ENCODE measurements at regions not wholly inside any gene's neighbourhood (a gene's known extent, or its start where the extent isn't known, plus 50 kb on each side); places are given as distances from the start of the nearest gene placed in this dataset.
"Not testable (repeated sequence)": the region's sequence is repeated elsewhere in the genome, so short reads cannot be mapped to it uniquely, and the experiment has no call there.

DNA sequence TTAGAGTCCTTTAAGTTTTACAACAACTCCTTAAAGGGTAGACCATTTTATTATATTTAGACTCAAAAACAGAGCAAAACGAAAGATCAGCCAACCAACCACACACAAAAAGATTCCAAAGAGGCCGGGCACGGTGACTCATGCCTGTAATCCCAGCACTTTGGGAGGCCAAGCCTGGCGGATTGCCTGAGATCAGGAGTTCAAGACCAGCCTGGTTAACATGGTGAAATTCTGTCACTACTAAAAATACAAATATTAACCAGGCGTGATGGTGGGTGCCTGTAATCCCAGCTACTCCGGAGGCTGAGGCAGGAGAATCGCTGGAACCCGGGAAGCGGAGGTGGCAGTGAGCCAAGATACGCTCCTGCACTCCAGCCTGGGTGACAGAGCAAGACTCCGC lies 83.3 kb upstream of the GRIK1 start:
- TF ChIP-seq CTCF, POLR2A (IDR thresholded peaks at IDR 0.05): not testable (repeated sequence)
